Heart right ventricle (tissue), 16 donors: ENCODE measurements at regions not wholly inside any gene's neighbourhood (a gene's known extent, or its start where the extent isn't known, plus 50 kb on each side); places are given as distances from the start of the nearest gene placed in this dataset.
"Not testable (repeated sequence)": the region's sequence is repeated elsewhere in the genome, so short reads cannot be mapped to it uniquely, and the experiment has no call there.

Source experiments
- ATAC-seq, 8 donors: fragments of 200-7000 bp; cut with Tn5 transposase; one replicate each; pipeline ENCODE4 v1.9.1; 2020; ENCODE audit warnings: mild to moderate bottlenecking in 8 of 8, moderate library complexity in 8 of 8, moderate number of reproducible peaks in 1 of 8
- DNase-seq, 2 donors: peaks; one replicate each; pipeline ENCODE4 v3.0.0-alpha.2; 2020
- H3K27ac ChIP-seq, 10 donors: fragments of 200-600 bp; sonication (generic) in 2 of 10; one replicate each; pipeline versions ENCODE4 v1.5.0 to v1.8.0; 2020 to 2022; ENCODE audit warnings: mild to moderate bottlenecking in 3 of 10
- H3K27me3 ChIP-seq, 7 donors: fragments of 200-600 bp; one replicate each; pipeline ENCODE4 v1.8.0; 2021 to 2022; ENCODE audit warnings: mild to moderate bottlenecking in 2 of 7
- H3K36me3 ChIP-seq, 9 donors: fragments of 200-600 bp; sonication (generic) in 1 of 9; one replicate each; pipeline versions ENCODE4 v1.5.0 to v1.8.0; 2020 to 2022; ENCODE audit warnings: mild to moderate bottlenecking in 2 of 9
- H3K4me1 ChIP-seq, 9 donors: fragments of 200-600 bp; sonication (generic) in 1 of 9; one replicate each; pipeline versions ENCODE4 v1.5.0 to v1.8.0; 2020 to 2022; ENCODE audit warnings: mild to moderate bottlenecking in 4 of 9
- H3K4me3 ChIP-seq, 10 donors: fragments of 200-600 bp; sonication (generic) in 2 of 10; one replicate each; pipeline versions ENCODE4 v1.5.0 to v1.8.0; 2020 to 2022; ENCODE audit warnings: mild to moderate bottlenecking in 7 of 10, moderate library complexity in 2 of 10
- H3K9me3 ChIP-seq, 11 donors: fragments of 200-600 bp in 10 of 11; sonication (generic) in 2 of 11; one replicate each; pipeline versions ENCODE4 v1.5.0 to v1.8.0; 2013 to 2022; ENCODE audit warnings: mild to moderate bottlenecking in 2 of 11, control low read depth in 1 of 11, moderate library complexity in 1 of 11
- WGBS, 2 donors: extraction: QIAGEN DNeasy Blood & Tissue Kit; methylation state at CpG; one replicate each; pipeline ENCODE4 v1.1.7; 2013; ENCODE audit warnings: inconsistent platforms in 1 of 2; 5-methylcytosine and 5-hydroxymethylcytosine counted together
- intact Hi-C, 10 donors: fragments of 100-400 bp; cut with DNase I; formaldehyde crosslinking; loops; one replicate each; pipeline versions ENCODE4 v1.11.1 to v1.14.2; 2022
- TF ChIP-seq, protein P1 (sequence below), 9 donors: fragments of 200-600 bp; sonication (generic) in 2 of 9; IDR thresholded peaks; one replicate each; pipeline versions ENCODE4 v1.5.0 to v1.8.0; 2021 to 2022; ENCODE audit warnings: antibody characterized with exemption in 9 of 9, mild to moderate bottlenecking in 5 of 9, moderate library complexity in 1 of 9
- donor health status: Arrhythmogenic right ventricular cardiomyopathy.
- donor health status: ischemic (EF 13 %, LVEDD 7.1; RV severe dilation, severe dysfunction).
- donor health status: healthy with polysubstance abuse.
- donor health status: DM: no; HTN: yes; CAD: no.
- donor health status: DM: no; HTN: no; CAD: no.
- donor health status: ischemic (EF 25% LVEDD 6.9; RV normal size, moderate dysfunction).
- donor health status: ischemic (EF 25% LVEDD 5.7; RV mildly dilated, moderate dysfunction).
- donor health status: healthy.
- donor health status: DM: yes; HTN: yes; CAD: no.
- donor health status: Ischemic cardiomyopathy.
- donor health status: ischemic (EF 35%, LVEDD 5.7; RV mildly dilated, moderate dysfunction).
- donor health status: nonischemic (EF 11% LVEDD 7.7; RV severe dilation, severe dysfunction).
- donor health status: DM: yes; HTN: yes; CAD: no.
- donor health status: PGD.
- donor health status: ischemic (EF 29% LVEDD 5.4; RV normal size, mild dysfunction).
- donor health status: nonischemic (EF 23%, LVEDD 6.1; RV moderate dilation, normal function).

DNA sequence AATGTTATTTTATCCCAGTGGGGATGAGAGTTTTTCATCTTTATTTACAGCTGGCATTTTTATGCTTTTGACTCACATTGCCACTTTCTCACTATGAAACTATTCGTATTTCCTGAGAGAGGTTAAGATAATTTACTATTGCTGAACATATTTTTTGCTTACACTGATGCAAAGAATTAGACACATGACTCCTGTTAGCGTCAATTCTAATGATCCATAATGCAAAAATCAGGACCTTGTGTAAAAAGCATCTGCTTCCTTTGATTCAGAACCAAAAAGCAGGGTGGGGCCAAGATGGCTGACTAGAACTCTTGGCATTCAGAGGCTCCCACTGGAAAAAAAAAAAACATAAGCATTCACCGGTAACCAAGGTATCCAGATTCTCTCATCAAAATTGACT lies 464.8 kb downstream of the SEMA3D start:
- ATAC-seq, result no peak
- DNase-seq, result no peak
- TF ChIP-seq, protein P1, sequence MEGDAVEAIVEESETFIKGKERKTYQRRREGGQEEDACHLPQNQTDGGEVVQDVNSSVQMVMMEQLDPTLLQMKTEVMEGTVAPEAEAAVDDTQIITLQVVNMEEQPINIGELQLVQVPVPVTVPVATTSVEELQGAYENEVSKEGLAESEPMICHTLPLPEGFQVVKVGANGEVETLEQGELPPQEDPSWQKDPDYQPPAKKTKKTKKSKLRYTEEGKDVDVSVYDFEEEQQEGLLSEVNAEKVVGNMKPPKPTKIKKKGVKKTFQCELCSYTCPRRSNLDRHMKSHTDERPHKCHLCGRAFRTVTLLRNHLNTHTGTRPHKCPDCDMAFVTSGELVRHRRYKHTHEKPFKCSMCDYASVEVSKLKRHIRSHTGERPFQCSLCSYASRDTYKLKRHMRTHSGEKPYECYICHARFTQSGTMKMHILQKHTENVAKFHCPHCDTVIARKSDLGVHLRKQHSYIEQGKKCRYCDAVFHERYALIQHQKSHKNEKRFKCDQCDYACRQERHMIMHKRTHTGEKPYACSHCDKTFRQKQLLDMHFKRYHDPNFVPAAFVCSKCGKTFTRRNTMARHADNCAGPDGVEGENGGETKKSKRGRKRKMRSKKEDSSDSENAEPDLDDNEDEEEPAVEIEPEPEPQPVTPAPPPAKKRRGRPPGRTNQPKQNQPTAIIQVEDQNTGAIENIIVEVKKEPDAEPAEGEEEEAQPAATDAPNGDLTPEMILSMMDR (IDR thresholded peaks at IDR 0.05), result no peak
- Histone ChIP-seq H3K27me3 (no peaks in the 10 kb centered on the region), H3K4me3 (no peak overlapping the region), H3K27ac (no peak overlapping the region), H3K9me3 (peaks cover 0 to 13% (median 0%) of the 10 kb centered on the region in 11 donors), H3K4me1 (no peaks in the 10 kb centered on the region), H3K36me3 (no peaks in the 10 kb centered on the region)
- intact Hi-C loops, result no loop called here
- 89 to 90% methylated on average over 3 of the region's 3 CpGs for WGBS, 2 donors

DNA sequence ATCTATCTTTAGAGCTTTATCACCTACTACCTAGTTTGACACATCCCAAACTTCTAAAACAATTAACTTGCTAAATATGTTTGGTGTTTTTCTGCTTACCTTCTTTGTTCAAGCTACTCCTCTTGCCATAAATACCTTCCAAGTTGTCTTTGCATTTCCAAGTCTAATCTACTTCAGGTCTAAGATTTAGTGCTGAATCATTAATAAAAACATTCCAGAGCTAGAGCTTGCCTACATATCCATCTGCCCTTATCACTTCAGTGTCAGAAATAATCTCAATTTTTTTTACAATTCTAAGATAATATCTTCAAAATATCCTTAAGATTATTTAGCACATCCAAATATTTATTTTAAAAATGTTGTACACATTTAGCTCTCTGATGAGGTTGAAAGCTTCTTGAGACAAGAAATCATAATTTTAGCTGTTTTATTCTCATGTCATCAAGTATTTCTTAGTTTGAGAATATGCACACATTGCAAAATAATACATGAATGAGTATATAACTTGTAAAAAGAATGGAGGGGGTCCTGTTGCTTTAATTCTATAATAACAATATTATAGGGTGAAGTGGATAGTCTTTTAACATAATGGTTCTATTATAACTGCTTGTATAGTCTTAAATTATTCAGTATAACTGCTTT lies 466.3 kb downstream of the SEMA3D start:
- Histone ChIP-seq H3K4me3 (no peak overlapping the region), H3K27me3 (no peaks in the 10 kb centered on the region), H3K4me1 (no peaks in the 10 kb centered on the region), H3K9me3 (peaks cover 0 to 11% (median 0%) of the 10 kb centered on the region in 11 donors), H3K27ac (no peak overlapping the region), H3K36me3 (no peaks in the 10 kb centered on the region)
- no peak for ATAC-seq
- intact Hi-C loops, result no loop called here
- DNase-seq, result no peak
- TF ChIP-seq, protein P1 (IDR thresholded peaks at IDR 0.05), result no peak

DNA sequence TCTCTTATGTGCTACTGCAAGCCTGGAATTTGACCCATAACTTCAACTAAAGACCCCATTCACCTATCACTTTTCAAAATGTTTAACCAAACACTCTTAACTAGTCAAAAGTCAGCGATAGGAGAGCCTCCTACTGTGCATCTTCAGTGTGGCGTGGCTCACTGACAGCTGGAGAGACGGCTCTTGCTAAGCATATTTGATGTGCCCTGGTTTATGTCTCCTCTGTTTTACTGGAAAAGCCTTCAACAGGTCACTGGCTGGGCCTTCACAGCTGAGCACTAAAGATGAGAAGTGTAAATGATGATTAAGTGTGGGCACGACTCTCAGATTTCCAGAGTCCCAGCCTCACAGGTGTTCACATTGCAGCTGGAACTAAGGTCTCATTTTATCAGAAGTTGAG lies 472.1 kb downstream of the SEMA3D start:
- H3K36me3 ChIP-seq, result no peaks in the 10 kb centered on the region
- H3K9me3 ChIP-seq, result no peaks in the 10 kb centered on the region
- no peak for DNase-seq
- H3K27ac ChIP-seq, result no peak overlapping the region
- no peak for ATAC-seq
- H3K4me3 ChIP-seq, result no peak overlapping the region
- intact Hi-C loops, result loop anchor here in 1 of 10 donors (5.0 kb wide), 1 partner anchor 97 kb away; no protein-coding TSS in a partner anchor
- no peaks in the 10 kb centered on the region for H3K27me3 ChIP-seq
- TF ChIP-seq, protein P1 (IDR thresholded peaks at IDR 0.05), result no peak
- 38 to 55% methylated on average over 4 of the region's 4 CpGs for WGBS, 2 donors
- H3K4me1 ChIP-seq, result no peaks in the 10 kb centered on the region

DNA sequence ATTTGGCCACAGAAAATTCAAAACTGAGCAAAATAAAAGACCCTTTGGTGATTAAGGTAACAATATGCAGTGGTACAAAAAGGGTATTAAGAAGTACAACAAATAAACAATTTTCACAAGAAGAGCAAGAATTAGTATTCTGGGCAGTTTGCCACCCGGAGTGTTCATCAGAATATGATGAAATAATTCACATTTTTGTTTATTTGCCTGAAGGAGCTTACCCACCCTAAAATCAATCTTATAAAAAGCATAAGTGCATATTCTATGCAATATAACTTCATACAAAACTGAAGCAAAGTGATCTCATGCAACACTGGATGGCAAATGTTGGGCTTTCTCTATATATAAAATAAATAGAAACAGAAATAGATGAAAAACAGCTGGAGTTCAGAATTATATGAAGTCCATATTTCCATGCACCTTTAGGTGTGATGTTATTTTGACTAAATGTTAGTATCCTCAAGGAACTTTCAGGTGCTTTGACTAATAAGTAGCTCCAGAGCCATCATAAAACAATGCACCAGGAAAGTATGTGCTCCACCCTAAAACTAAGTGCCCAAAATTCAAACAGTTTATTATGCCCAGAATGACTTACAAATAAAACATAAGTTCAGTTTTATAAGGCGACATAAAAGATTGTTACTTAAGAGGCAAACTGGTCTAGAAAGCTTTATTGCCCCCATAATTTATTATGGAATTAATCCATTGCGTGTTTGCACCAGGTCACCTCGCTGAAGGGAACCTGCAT lies 474.3 kb downstream of the SEMA3D start:
- Histone ChIP-seq H3K4me1 (no peaks in the 10 kb centered on the region), H3K27me3 (no peaks in the 10 kb centered on the region), H3K27ac (no peak overlapping the region), H3K9me3 (no peaks in the 10 kb centered on the region), H3K36me3 (no peaks in the 10 kb centered on the region), H3K4me3 (no peak overlapping the region)
- WGBS, 2 donors, result 94% methylated on average over 4 of the region's 4 CpGs
- intact Hi-C loops, result no loop called here
- DNase-seq, result no peak
- no peak for ATAC-seq
- TF ChIP-seq, protein P1 (IDR thresholded peaks at IDR 0.05), result no peak

DNA sequence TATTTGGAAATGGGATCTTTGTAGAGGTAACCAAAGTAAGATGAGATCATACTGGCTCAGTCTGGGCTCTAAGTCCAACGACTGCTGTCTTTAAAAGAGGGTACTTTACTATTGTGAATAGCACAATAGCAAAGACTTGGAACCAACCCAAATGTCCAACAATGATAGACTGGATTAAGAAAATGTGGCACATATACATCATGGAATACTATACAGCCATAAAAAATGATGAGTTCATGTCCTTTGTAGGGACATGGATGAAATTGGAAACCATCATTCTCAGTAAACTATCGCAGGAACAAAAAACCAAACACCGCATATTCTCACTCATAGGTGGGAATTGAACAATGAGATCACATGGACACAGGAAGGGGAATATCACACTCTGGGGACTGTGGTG lies 476.3 kb downstream of the SEMA3D start:
- H3K4me1 ChIP-seq, H3K4me3 ChIP-seq, H3K36me3 ChIP-seq, H3K27me3 ChIP-seq, H3K9me3 ChIP-seq, ATAC-seq, DNase-seq, intact Hi-C loops, H3K27ac ChIP-seq: not testable (repeated sequence)
- WGBS, 2 donors, result 91 to 100% methylated on average over 1 to 2 of the region's 3 CpGs
